A673 (cell line): ENCODE measurements at regions not wholly inside any gene's neighbourhood (a gene's known extent, or its start where the extent isn't known, plus 50 kb on each side); places are given as distances from the start of the nearest gene placed in this dataset.

Experiments
- CTCF ChIP-seq: fragments of 300-800, 200-600 bp; sonication (generic); conservative IDR thresholded peaks from 2 replicates; pipeline ENCODE4 v1.5.1; 2017; ENCODE audit warnings: low read depth, mild to moderate bottlenecking, antibody characterized with exemption, low read length, moderate library complexity, mixed read lengths
- EZH2 ChIP-seq: fragments of 200-600 bp; sonication (generic); IDR thresholded peaks from 2 replicates; pipeline ENCODE4 v1.6.1; 2017; ENCODE audit warnings: borderline replicate concordance, low read depth, mild to moderate bottlenecking, mixed read lengths, antibody characterized with exemption, low read length; ENCODE audit not compliant: poor library complexity, severe bottlenecking

- no peak for TF ChIP-seq CTCF
- no peak for TF ChIP-seq EZH2
Observed at GRCh38 chr12:86834217-86834616, 578.0 kb upstream of the MGAT4C start.
